ENCODE measurements at regions not wholly inside any gene's neighbourhood (a gene's known extent, or its start where the extent isn't known, plus 50 kb on each side); places are given as distances from the start of the nearest gene placed in this dataset.

- no peak overlapping the region for H3K27ac ChIP-seq
- no peaks in the 10 kb centered on the region for H3K9me3 ChIP-seq
- no peaks in the 10 kb centered on the region for H3K36me3 ChIP-seq (ENCODE audit: low read depth, missing control alignments)
- no peak overlapping the region for H3K4me3 ChIP-seq
- intact Hi-C loops (cut with DNase I; ENCODE audit: low total_unique reads): no loop called here
- no peak for TF ChIP-seq POLR2A (IDR thresholded peaks at IDR 0.05)
- no peak for TF ChIP-seq CTCF (IDR thresholded peaks at IDR 0.05)
- no peaks in the 10 kb centered on the region for H3K27me3 ChIP-seq
- 70 to 75% methylated on average over 2 of the region's 2 CpGs for WGBS, 2 donors
- no peaks in the 10 kb centered on the region for H3K4me1 ChIP-seq
- DNase-seq: no peak
These were observed 283.1 kb downstream of the HLX start for GRCh38 chr1:221162352-221162751.

GRCh38 chr1:221162939-221163338 is 283.7 kb downstream of the HLX start:
- DNase-seq: no peak
- Histone ChIP-seq H3K4me3 (no peak overlapping the region), H3K36me3 (ENCODE audit: low read depth, missing control alignments) (no peaks in the 10 kb centered on the region), H3K27ac (no peak overlapping the region), H3K27me3 (no peaks in the 10 kb centered on the region), H3K4me1 (no peaks in the 10 kb centered on the region), H3K9me3 (no peaks in the 10 kb centered on the region)
- WGBS, 2 donors: 75 to 86% methylated on average over 2 of the region's 2 CpGs
- TF ChIP-seq POLR2A (IDR thresholded peaks at IDR 0.05): no peak
- TF ChIP-seq CTCF (IDR thresholded peaks at IDR 0.05): no peak
- intact Hi-C loops (cut with DNase I; ENCODE audit: low total_unique reads): no loop called here

GRCh38 chr1:221164029-221164428 is 284.8 kb downstream of the HLX start:
- Histone ChIP-seq H3K9me3 (no peaks in the 10 kb centered on the region), H3K27me3 (no peaks in the 10 kb centered on the region), H3K36me3 (ENCODE audit: low read depth, missing control alignments) (no peaks in the 10 kb centered on the region), H3K4me3 (no peak overlapping the region), H3K27ac (no peak overlapping the region), H3K4me1 (no peaks in the 10 kb centered on the region)
- no peak for DNase-seq
- WGBS, 2 donors: 100% methylated on average over 1 of the region's 1 CpG
- intact Hi-C loops (cut with DNase I; ENCODE audit: low total_unique reads): no loop called here
- no peak for TF ChIP-seq CTCF (IDR thresholded peaks at IDR 0.05)
- TF ChIP-seq POLR2A (IDR thresholded peaks at IDR 0.05): no peak

DNA sequence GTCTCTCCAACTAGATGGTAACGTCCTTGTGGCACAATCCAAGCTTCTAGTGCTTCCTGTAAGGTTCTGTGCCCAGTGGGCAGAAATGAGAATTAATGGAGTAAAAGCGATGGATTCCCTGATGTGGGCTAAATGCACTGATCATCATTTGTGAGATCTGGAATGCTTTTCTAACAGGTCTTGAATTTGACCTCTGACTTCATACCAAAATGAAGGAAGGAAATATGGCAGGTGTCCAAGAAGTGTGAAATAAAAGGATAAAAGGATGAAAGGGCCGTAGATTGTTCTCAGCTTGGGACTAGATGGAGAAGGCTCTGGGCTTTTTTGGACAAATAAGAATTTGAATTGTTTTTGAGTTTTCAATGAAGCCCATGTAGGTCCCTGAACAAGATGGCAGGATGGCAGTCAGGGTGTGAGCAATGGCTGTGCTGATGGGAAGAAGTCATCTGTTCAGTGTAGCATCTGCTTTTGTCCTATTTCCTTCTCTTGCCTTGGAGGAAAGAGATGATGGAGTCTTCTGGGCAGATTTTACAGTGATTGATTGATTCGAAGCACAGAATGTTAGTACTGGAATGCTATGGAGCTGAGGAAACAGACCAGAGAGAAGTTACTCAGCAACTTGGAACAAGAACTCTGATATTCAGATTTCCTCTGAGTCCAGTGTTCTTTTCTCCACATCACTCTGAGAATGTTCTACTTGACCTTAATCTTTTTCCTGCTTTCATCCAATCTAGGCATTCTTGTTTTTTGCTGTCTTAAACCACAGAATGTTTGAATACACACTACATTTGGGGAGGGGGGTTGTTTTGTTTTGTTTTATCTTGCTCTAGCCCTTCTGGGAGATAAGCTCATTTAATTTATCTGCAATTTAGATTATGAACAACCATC is 286.0 kb downstream of the HLX start:
- no peaks in the 10 kb centered on the region for H3K4me1 ChIP-seq
- no peaks in the 10 kb centered on the region for H3K36me3 ChIP-seq (ENCODE audit: low read depth, missing control alignments)
- H3K27ac ChIP-seq: no peak overlapping the region
- TF ChIP-seq POLR2A (IDR thresholded peaks at IDR 0.05) (no peak), CTCF (IDR thresholded peaks at IDR 0.05) (no peak)
- WGBS, 2 donors: 85 to 92% methylated on average over 4 of the region's 4 CpGs
- DNase-seq: no peak
- H3K4me3 ChIP-seq: no peak overlapping the region
- no peaks in the 10 kb centered on the region for H3K9me3 ChIP-seq
- intact Hi-C loops (cut with DNase I; ENCODE audit: low total_unique reads): no loop called here
- H3K27me3 ChIP-seq: no peaks in the 10 kb centered on the region

All from testis (tissue), 2 donors.